GM23338 (cell line): ENCODE measurements at regions not wholly inside any gene's neighbourhood (a gene's known extent, or its start where the extent isn't known, plus 50 kb on each side); places are given as distances from the start of the nearest gene placed in this dataset.

Experiments used
- CREB1 ChIP-seq: fragments of 250-450 bp; sonication (Bioruptor Pico); IDR thresholded peaks from 2 replicates; pipeline ENCODE4 v1.5.0; 2020; ENCODE audit warnings: low read depth, mild to moderate bottlenecking, moderate library complexity
- EZH2 ChIP-seq: fragments of 200-600 bp; sonication (generic); IDR thresholded peaks from one replicate; pipeline ENCODE4 v1.8.0; 2017; ENCODE audit warnings: antibody characterized with exemption, mild to moderate bottlenecking, low read depth; ENCODE audit not compliant: unreplicated experiment
- EZH2phosphoT487 ChIP-seq: fragments of 200-600 bp; sonication (generic); IDR thresholded peaks from one replicate; pipeline ENCODE4 v1.8.1; 2018; ENCODE audit warnings: antibody characterized with exemption; ENCODE audit not compliant: unreplicated experiment
- JUNB ChIP-seq: IDR thresholded peaks from one replicate; pipeline ENCODE4 v1.6.1; 2016; ENCODE audit warnings: antibody characterized with exemption; ENCODE audit not compliant: unreplicated experiment
- NANOG ChIP-seq: IDR thresholded peaks from 2 replicates; pipeline ENCODE4 v1.6.1; 2016; ENCODE audit warnings: antibody characterized with exemption, borderline replicate concordance
- POLR2AphosphoS5 ChIP-seq: IDR thresholded peaks from 2 replicates; pipeline ENCODE4 v1.6.1; 2016; ENCODE audit warnings: antibody characterized with exemption, low read depth
- ZNF114 ChIP-seq: fragments of 250-450 bp; sonication (Bioruptor Pico); IDR thresholded peaks from 2 replicates; pipeline ENCODE4 v1.5.0; 2020; ENCODE audit warnings: mild to moderate bottlenecking, moderate library complexity
- ZNF331 ChIP-seq: fragments of 250-450 bp; sonication (Bioruptor Pico); IDR thresholded peaks from 2 replicates; pipeline ENCODE4 v1.5.0; 2020; ENCODE audit warnings: low read depth, mild to moderate bottlenecking, moderate library complexity
- TF ChIP-seq, protein P1 (sequence below), 2 experiments: fragments of 200-600 bp in 1 of 2; sonication (generic) in 1 of 2; conservative IDR thresholded peaks; 2 replicates each; pipeline versions ENCODE4 v1.5.1 to v1.6.1; 2016 to 2017; ENCODE audit warnings: antibody characterized with exemption in 2 of 2, low read depth in 2 of 2, mild to moderate bottlenecking in 2 of 2, moderate library complexity in 1 of 2
- TF ChIP-seq, protein P2 (sequence below): IDR thresholded peaks from one replicate; pipeline ENCODE4 v1.6.1; 2018; ENCODE audit warnings: antibody characterized with exemption; ENCODE audit not compliant: unreplicated experiment

DNA sequence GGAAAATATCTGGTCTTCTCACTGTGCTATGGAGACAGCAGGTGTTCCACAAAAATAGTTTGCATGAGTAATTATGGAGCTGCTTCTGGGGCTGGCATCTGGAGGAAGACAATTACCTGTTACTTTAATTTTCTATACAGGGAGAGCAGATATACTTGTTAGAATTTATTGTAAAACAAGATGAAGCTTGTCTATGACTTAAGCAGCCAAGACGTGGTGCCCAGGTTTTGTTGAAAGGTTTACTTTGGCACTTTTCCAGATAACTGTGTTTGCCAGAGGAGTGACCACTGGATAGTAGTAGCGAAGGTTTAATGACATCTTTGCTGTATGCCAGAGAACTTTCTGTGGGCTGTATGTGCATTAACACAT, 134.5 kb upstream of the KL start:
- no peak for TF ChIP-seq POLR2AphosphoS5
- TF ChIP-seq, protein P1, sequence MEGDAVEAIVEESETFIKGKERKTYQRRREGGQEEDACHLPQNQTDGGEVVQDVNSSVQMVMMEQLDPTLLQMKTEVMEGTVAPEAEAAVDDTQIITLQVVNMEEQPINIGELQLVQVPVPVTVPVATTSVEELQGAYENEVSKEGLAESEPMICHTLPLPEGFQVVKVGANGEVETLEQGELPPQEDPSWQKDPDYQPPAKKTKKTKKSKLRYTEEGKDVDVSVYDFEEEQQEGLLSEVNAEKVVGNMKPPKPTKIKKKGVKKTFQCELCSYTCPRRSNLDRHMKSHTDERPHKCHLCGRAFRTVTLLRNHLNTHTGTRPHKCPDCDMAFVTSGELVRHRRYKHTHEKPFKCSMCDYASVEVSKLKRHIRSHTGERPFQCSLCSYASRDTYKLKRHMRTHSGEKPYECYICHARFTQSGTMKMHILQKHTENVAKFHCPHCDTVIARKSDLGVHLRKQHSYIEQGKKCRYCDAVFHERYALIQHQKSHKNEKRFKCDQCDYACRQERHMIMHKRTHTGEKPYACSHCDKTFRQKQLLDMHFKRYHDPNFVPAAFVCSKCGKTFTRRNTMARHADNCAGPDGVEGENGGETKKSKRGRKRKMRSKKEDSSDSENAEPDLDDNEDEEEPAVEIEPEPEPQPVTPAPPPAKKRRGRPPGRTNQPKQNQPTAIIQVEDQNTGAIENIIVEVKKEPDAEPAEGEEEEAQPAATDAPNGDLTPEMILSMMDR (conservative IDR thresholded peaks at IDR 0.05; ENCODE audit: low read depth in 2 of 2), result no peak
- no peak for TF ChIP-seq EZH2phosphoT487
- no peak for TF ChIP-seq EZH2
- TF ChIP-seq, protein P2, sequence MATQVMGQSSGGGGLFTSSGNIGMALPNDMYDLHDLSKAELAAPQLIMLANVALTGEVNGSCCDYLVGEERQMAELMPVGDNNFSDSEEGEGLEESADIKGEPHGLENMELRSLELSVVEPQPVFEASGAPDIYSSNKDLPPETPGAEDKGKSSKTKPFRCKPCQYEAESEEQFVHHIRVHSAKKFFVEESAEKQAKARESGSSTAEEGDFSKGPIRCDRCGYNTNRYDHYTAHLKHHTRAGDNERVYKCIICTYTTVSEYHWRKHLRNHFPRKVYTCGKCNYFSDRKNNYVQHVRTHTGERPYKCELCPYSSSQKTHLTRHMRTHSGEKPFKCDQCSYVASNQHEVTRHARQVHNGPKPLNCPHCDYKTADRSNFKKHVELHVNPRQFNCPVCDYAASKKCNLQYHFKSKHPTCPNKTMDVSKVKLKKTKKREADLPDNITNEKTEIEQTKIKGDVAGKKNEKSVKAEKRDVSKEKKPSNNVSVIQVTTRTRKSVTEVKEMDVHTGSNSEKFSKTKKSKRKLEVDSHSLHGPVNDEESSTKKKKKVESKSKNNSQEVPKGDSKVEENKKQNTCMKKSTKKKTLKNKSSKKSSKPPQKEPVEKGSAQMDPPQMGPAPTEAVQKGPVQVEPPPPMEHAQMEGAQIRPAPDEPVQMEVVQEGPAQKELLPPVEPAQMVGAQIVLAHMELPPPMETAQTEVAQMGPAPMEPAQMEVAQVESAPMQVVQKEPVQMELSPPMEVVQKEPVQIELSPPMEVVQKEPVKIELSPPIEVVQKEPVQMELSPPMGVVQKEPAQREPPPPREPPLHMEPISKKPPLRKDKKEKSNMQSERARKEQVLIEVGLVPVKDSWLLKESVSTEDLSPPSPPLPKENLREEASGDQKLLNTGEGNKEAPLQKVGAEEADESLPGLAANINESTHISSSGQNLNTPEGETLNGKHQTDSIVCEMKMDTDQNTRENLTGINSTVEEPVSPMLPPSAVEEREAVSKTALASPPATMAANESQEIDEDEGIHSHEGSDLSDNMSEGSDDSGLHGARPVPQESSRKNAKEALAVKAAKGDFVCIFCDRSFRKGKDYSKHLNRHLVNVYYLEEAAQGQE, result no peak
- TF ChIP-seq ZNF114, result no peak
- no peak for TF ChIP-seq ZNF331
- no peak for TF ChIP-seq CREB1 (CRISPR knock-in tag)
- TF ChIP-seq NANOG, result no peak
- TF ChIP-seq JUNB, result no peak
